ENCODE measurements at regions not wholly inside any gene's neighbourhood (a gene's known extent, or its start where the extent isn't known, plus 50 kb on each side); places are given as distances from the start of the nearest gene placed in this dataset.
A peak's percentile ranks its signal among the peaks of the same experiment; 100 is the strongest.

DNA sequence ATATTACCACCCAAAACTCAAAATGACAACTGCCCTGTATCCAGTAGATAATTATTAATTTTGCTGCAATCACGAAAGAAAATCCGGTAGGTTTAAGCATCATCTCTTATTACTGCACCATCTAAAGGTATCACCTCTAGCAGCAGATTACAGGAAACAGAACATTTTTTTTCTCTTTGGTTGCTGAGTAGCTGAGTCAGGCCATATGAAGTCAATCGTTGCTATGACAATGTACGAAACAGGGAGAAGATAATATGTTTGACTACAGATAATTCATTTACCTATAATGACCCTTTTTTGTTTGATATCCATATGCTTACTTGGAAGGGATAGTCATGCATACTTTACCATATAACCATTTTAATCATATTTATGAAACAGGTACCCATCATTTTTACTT lies 831.6 kb upstream of the CHAC2 start:
- Mint-ChIP-seq H3K27ac (peak overlapping the region; percentile 53), H3K27me3 (ENCODE audit: low read depth) (no peaks in the 10 kb centered on the region), H3K36me3 (ENCODE audit: low read depth) (no peaks in the 10 kb centered on the region), H3K4me1 (ENCODE audit: low read depth) (peaks cover 11% of the 10 kb centered on the region), H3K4me3 (peak overlapping the region; percentile 59), H3K9me3 (peaks cover 27% of the 10 kb centered on the region)
- DNase-seq (ENCODE audit: low spot score): no peak

DNA sequence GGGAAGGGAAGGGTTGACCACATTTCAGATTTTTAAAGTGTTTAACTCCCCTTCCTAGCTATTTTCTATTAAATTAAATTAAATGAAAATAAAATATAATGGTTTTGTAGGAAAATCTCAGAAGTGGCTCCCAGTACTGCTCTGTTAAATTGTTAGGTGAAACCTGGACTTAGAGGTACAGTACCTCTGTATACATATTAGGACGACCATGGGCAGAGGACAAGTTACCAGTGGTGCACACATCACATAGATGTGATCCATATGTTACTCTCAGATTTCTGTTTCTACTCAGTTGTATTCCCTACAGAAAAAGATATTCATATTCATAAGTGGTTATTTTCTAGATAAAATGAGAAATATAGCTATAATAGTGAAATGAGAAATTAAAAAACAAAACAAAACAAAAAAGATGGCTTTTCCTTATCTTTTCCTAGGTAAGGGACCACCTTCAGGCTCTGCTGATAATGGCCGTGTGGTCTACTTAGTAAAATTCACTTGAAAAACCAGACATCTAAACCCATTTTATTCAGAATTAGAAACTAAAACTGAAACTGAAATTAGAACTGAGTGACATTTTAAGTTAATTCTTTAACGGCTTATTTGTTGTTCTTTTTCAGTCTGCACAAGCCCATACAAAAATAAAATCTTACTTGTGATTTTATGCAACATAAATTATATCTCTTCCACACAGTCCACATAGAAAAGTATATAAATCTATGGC lies 832.5 kb upstream of the CHAC2 start:
- no peaks in the 10 kb centered on the region for H3K27me3 Mint-ChIP-seq (ENCODE audit: low read depth)
- H3K4me1 Mint-ChIP-seq (ENCODE audit: low read depth): peaks cover 11% of the 10 kb centered on the region
- peaks cover 4% of the 10 kb centered on the region for H3K36me3 Mint-ChIP-seq (ENCODE audit: low read depth)
- H3K4me3 Mint-ChIP-seq: peak overlapping the region; percentile 59
- H3K27ac Mint-ChIP-seq: peak overlapping the region; percentile 56
- H3K9me3 Mint-ChIP-seq: peaks cover 34% of the 10 kb centered on the region
- no peak for DNase-seq (ENCODE audit: low spot score)

DNA sequence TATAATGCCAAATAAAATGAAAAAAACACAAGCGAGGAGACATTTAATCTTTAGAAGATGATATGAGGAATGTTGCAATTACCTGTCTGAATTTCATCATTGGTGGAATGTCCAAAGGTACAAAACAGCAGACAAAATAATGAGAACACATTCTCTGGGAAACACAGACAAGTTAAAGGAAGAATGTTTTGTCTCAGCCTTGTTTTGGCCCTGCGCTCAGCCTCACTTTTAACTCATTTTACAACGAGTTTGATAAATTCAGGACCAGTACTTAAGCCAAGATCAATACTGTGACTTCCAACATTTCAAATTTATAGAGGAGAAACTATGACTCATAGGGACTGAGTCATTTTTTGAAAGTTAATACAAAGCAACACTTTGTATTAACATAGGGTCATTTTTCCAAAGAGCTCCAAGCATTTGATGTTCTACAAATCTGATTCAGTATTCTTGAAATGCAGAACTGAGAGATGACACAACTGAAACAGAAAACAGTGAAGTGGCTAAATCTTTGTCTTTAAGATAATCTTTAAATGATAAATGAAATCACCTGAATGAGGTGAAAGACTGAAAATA lies 833.2 kb upstream of the CHAC2 start:
- peaks cover 36% of the 10 kb centered on the region for H3K9me3 Mint-ChIP-seq
- DNase-seq (ENCODE audit: low spot score): no peak
- H3K4me3 Mint-ChIP-seq: peak overlapping the region; percentile 18

DNA sequence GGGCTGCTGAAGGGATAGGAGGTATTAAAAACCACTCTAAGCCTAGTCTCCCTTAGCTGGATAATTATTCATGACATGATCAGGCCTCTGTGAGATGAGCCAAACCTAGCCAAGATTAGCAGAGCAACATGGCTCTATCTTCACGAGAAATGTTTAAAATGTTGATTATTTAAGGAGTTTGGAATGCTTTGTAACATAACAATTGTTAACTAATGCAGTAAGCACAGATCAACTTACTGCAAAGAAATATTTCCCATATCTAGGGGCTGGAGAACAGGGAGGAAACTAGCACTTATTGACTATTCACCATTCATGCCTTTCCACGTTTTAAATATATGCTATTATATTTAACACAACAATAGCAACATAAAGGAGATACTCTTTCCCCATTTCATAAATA lies 833.7 kb upstream of the CHAC2 start:
- no peaks in the 10 kb centered on the region for H3K27me3 Mint-ChIP-seq (ENCODE audit: low read depth)
- no peak overlapping the region for H3K27ac Mint-ChIP-seq
- H3K4me1 Mint-ChIP-seq (ENCODE audit: low read depth): peaks cover 11% of the 10 kb centered on the region
- H3K4me3 Mint-ChIP-seq: no peak overlapping the region
- peaks cover 41% of the 10 kb centered on the region for H3K9me3 Mint-ChIP-seq
- DNase-seq (ENCODE audit: low spot score): no peak
- peaks cover 4% of the 10 kb centered on the region for H3K36me3 Mint-ChIP-seq (ENCODE audit: low read depth)

More for the DNA sequence above, 833.2 kb upstream of the CHAC2 start:
- Mint-ChIP-seq H3K27ac (peak overlapping the region; percentile 62), H3K36me3 (ENCODE audit: low read depth) (peaks cover 4% of the 10 kb centered on the region), H3K27me3 (ENCODE audit: low read depth) (no peaks in the 10 kb centered on the region), H3K4me1 (ENCODE audit: low read depth) (peaks cover 11% of the 10 kb centered on the region)

DNA sequence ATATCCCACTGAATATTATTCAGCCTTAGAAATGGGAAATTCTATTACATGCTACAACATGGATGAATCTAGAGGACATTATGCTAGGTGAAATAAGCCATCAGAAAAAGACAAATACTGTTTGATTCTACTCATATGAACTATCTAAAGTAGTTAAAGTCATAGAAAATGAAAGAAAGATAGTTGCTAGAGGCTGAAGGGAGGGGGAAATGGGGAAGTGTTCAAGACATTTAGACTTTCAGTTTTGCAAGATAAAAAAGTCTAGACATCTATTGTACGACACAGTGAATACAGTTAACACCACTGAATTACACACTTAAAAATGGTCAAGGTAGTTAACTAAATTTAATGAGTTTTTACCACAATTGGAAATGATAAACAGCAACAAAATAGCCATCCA lies 835.9 kb upstream of the CHAC2 start:
- Mint-ChIP-seq H3K36me3 (ENCODE audit: low read depth) (peaks cover 4% of the 10 kb centered on the region), H3K4me3 (no peak overlapping the region), H3K9me3 (peaks cover 37% of the 10 kb centered on the region), H3K27ac (no peak overlapping the region), H3K4me1 (ENCODE audit: low read depth) (peaks cover 11% of the 10 kb centered on the region), H3K27me3 (ENCODE audit: low read depth) (no peaks in the 10 kb centered on the region)
- DNase-seq (ENCODE audit: low spot score): no peak

DNA sequence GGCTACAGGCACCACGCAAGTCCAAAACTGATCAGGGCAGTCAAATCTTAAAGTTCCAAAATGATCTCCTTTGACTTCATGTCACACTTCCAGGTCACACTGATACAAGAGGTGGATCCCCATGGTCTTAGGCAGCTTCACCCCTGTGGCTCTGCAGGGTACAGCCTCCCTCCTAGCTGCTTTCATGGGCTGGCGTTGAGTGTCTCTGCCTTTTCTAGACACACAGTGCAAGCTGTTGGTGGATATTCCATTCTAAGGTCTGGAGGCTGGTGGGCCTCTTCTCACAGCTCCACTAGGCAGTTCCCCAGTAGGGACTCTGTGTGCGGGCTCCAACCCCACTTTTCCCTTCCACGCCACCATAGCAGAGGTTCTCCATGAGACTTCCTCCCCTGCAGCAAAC lies 838.2 kb upstream of the CHAC2 start:
- Mint-ChIP-seq H3K27ac (no peak overlapping the region), H3K9me3 (peaks cover 36% of the 10 kb centered on the region), H3K4me1 (ENCODE audit: low read depth) (peaks cover 4% of the 10 kb centered on the region), H3K27me3 (ENCODE audit: low read depth) (no peaks in the 10 kb centered on the region), H3K36me3 (ENCODE audit: low read depth) (peaks cover 4% of the 10 kb centered on the region), H3K4me3 (no peak overlapping the region)
- no peak for DNase-seq (ENCODE audit: low spot score)

DNA sequence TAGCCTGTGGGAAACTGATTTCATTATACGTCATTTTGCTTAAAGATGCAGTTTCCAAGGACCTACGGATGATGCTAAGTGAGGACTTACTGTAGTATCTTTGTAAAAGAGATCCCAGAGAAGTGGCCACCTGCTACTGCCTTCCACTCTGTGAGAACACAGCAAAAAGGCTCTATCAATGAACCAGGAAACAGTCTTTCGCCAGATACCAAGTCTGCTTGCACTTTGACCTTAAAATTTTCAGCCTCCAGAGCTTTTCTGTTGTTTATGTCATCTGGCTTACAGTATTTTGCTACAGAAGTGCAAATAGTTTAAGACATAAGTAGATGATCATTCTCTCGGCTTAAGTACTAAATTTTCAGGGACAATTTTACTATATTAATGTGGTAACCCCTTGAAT lies 847.9 kb upstream of the CHAC2 start:
- H3K27me3 Mint-ChIP-seq (ENCODE audit: low read depth): no peaks in the 10 kb centered on the region
- no peak overlapping the region for H3K27ac Mint-ChIP-seq
- no peak overlapping the region for H3K4me3 Mint-ChIP-seq
- H3K4me1 Mint-ChIP-seq (ENCODE audit: low read depth): no peaks in the 10 kb centered on the region
- H3K36me3 Mint-ChIP-seq (ENCODE audit: low read depth): no peaks in the 10 kb centered on the region
- no peak for DNase-seq (ENCODE audit: low spot score)
- H3K9me3 Mint-ChIP-seq: peaks cover 2% of the 10 kb centered on the region

DNA sequence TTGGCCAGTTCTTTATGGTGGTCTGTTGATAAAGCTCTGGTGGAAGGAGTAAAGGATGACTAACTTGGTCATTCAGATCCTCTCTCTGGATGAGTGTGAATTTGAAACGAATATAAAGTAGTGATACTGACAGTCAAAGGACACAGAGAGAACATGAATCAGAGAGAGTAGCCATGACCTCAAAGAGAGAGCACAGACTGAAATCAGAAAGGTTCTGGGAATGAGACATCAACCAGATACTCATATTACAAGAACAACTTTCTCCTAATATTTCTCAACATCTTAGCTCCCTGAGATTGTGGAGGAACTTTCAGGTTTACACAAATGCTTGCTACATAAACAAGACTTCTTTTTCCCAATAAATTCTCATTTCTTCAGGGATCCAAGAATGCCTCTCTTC lies 849.1 kb upstream of the CHAC2 start:
- Mint-ChIP-seq H3K4me3 (no peak overlapping the region), H3K27ac (no peak overlapping the region), H3K27me3 (ENCODE audit: low read depth) (no peaks in the 10 kb centered on the region), H3K9me3 (peaks cover 2% of the 10 kb centered on the region), H3K4me1 (ENCODE audit: low read depth) (no peaks in the 10 kb centered on the region), H3K36me3 (ENCODE audit: low read depth) (no peaks in the 10 kb centered on the region)
- DNase-seq (ENCODE audit: low spot score): no peak

DNA sequence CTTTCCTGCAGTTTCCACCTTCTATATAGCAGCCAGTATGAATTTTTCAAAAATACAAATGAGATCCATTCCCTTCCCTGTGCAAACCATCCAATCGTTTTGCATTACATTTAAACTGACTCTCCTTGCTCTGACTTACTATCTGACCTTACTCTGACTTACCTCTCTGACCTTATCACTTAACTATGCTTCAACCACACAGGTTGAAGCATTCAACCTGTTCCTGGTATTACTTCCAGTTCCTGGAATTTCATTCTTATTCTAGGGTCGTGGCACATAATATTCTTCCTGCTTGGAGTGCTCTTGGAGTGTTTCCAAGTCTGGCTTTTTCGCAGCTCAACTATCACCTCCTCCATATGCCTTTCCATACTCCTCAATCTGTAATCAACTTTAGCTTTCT lies 850.6 kb upstream of the CHAC2 start:
- Mint-ChIP-seq H3K9me3 (peaks cover 2% of the 10 kb centered on the region), H3K27ac (no peak overlapping the region), H3K27me3 (ENCODE audit: low read depth) (no peaks in the 10 kb centered on the region), H3K36me3 (ENCODE audit: low read depth) (no peaks in the 10 kb centered on the region), H3K4me3 (no peak overlapping the region), H3K4me1 (ENCODE audit: low read depth) (no peaks in the 10 kb centered on the region)
- DNase-seq (ENCODE audit: low spot score): no peak

DNA sequence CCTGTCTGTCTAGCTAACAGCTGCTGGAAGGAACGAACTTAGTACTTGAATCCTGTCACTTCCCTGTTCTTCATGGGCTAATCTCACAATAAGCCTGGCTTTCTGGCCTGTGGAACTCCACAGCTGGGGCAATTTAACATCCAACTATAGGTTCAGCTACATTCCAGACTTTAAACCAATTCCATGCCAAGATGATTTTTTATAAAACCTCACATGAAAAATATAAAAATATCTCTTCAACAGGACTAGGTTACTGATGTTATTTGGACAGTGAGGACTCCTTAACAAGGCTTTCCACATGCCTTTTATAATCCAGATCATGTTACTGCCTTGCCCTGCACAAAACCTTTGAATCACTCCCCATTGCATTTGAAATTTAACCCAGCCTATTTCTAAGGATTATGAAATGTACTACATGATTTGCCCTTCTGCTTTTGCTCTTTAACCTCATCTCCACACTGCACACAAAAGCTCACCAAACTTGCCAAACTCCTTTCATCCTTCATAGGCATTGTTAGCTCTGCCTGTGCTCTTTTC lies 863.2 kb upstream of the CHAC2 start:
- no peaks in the 10 kb centered on the region for H3K4me1 Mint-ChIP-seq (ENCODE audit: low read depth)

DNA sequence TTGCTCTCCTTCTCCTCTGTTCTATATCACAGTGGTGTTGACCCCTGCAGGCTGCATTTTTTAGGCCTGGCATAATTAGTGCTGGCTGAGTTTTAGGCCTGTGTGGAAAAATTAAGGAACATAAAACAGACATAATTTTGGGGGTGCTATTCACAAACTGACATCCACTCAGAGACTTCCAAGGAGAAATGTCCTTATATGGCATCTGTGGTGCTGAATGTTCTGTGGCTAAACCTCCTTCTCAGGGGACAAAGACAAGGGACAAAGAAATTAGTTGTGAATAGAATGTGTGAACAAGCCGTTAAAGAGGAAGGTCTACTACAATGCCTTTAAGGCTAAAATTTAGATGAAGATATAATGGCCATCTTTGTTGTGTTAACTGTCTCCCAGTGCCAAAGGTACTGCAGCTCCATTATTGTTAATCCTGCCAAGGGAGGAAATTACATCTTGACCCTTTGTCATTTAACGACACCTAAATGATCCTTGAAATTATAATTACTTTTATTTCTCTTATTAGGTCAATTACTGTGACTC lies 870.0 kb upstream of the CHAC2 start:
- H3K4me3 Mint-ChIP-seq: no peak overlapping the region
- H3K27ac Mint-ChIP-seq: no peak overlapping the region
- H3K27me3 Mint-ChIP-seq (ENCODE audit: low read depth): no peaks in the 10 kb centered on the region
- peaks cover 54% of the 10 kb centered on the region for H3K9me3 Mint-ChIP-seq
- DNase-seq (ENCODE audit: low spot score): no peak
- H3K4me1 Mint-ChIP-seq (ENCODE audit: low read depth): no peaks in the 10 kb centered on the region
- H3K36me3 Mint-ChIP-seq (ENCODE audit: low read depth): no peaks in the 10 kb centered on the region

More for the DNA sequence above, 863.2 kb upstream of the CHAC2 start:
- H3K27me3 Mint-ChIP-seq (ENCODE audit: low read depth): no peaks in the 10 kb centered on the region
- no peak overlapping the region for H3K4me3 Mint-ChIP-seq
- H3K9me3 Mint-ChIP-seq: peaks cover 33% of the 10 kb centered on the region
- no peak for DNase-seq (ENCODE audit: low spot score)
- H3K27ac Mint-ChIP-seq: no peak overlapping the region
- H3K36me3 Mint-ChIP-seq (ENCODE audit: low read depth): no peaks in the 10 kb centered on the region

DNA sequence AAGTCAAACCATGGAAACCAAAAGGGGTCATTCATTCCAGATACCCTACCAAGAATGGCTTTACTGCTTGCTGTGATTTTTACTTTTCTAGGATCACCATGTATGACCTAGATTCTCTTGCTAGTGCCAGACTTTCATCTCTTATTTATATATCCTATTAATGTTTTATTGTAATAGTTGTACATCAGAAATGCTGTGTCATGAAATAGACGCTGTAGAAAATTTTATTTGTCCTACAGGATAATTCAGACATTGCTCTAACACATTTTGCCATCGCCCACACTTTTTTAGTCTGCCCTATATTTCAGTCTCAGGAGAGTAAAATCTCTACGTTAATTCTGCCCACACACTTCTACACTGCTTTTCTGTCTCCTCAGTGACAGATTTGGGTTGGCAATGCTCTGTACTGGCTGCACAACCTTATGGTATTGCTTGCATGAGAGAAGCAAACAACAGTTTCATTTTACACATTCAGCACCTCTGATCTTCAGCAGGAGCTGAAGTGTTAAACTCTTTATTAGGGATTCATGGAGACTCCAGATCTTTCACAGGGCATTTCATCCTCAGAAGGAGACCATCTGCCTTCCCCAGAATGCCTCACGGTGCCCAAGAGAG lies 871.8 kb upstream of the CHAC2 start:
- Mint-ChIP-seq H3K4me1 (ENCODE audit: low read depth) (no peaks in the 10 kb centered on the region), H3K9me3 (peaks cover 42% of the 10 kb centered on the region), H3K4me3 (no peak overlapping the region), H3K27me3 (ENCODE audit: low read depth) (no peaks in the 10 kb centered on the region), H3K36me3 (ENCODE audit: low read depth) (no peaks in the 10 kb centered on the region), H3K27ac (no peak overlapping the region)
- no peak for DNase-seq (ENCODE audit: low spot score)

DNA sequence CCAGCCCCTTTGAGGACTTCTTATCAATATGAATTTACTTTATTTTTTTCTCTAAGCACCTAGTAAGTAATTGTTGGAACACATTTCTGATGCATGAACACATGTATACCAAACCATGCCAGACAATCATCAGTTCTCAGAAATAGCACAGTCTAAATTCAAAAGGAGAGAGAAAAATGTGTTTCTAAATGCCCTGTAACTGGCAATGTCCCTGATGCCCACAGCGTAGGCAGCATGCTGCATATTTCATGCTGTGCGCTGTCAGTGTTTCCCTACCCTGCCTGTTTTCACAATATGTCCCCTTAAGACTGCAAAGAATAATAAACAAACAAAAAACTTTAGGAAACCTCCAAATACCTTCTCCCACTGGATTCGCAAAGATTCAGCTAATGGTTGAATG lies 881.0 kb upstream of the CHAC2 start:
- DNase-seq (ENCODE audit: low spot score): no peak
- no peak overlapping the region for H3K4me3 Mint-ChIP-seq
- H3K9me3 Mint-ChIP-seq: peaks cover 8% of the 10 kb centered on the region
- no peaks in the 10 kb centered on the region for H3K36me3 Mint-ChIP-seq (ENCODE audit: low read depth)
- H3K27me3 Mint-ChIP-seq (ENCODE audit: low read depth): no peaks in the 10 kb centered on the region
- H3K27ac Mint-ChIP-seq: no peak overlapping the region
- H3K4me1 Mint-ChIP-seq (ENCODE audit: low read depth): no peaks in the 10 kb centered on the region

DNA sequence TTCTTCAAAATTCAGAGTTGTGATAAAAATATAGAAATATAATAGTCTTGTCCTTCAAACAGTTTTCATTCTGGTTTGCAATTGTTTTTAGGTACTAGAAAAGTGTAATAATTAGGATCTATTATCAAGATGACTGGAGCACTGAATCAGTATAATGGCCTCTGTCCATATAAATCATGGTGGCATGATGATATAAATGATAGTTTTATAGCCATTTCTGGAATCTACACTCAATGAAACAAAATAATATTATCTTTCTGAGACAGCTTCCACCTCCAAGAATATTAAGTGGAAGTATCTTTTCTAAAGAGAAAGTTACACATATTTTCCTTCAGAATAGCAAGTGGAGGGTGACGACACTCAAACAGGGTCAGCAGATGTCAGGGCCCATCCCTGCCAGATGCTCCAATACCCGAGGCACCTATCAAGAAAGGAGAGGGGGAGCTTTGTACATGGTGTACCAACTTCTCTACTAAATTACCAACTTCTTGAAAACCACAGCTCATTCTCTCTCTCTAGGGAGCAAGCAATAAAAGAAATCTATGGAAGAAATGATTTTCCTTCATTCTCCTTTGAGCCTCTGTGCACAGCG lies 882.7 kb upstream of the CHAC2 start:
- H3K36me3 Mint-ChIP-seq (ENCODE audit: low read depth): no peaks in the 10 kb centered on the region
- peaks cover 7% of the 10 kb centered on the region for H3K9me3 Mint-ChIP-seq
- H3K27me3 Mint-ChIP-seq (ENCODE audit: low read depth): no peaks in the 10 kb centered on the region
- H3K4me1 Mint-ChIP-seq (ENCODE audit: low read depth): no peaks in the 10 kb centered on the region
- H3K27ac Mint-ChIP-seq: no peak overlapping the region
- DNase-seq (ENCODE audit: low spot score): no peak
- no peak overlapping the region for H3K4me3 Mint-ChIP-seq
